BJ (cell line): ENCODE measurements at regions not wholly inside any gene's neighbourhood (a gene's known extent, or its start where the extent isn't known, plus 50 kb on each side); places are given as distances from the start of the nearest gene placed in this dataset.

Experiments used
- CTCF ChIA-PET: fragments of 350-600 bp; formaldehyde crosslinking; extraction: SDS; loops from one replicate; lab custom pipeline; 2021; ENCODE audit warnings: antibody characterized with exemption, inconsistent platforms; lab: Yijun Ruan, JAX
- POLR2A ChIA-PET: fragments of 300-600 bp; sonication (Branson Sonifier 250); formaldehyde crosslinking; extraction: SDS; loops from one replicate; lab custom pipeline; 2021; ENCODE audit warnings: antibody characterized with exemption; lab: Charles Lee
- DNase-seq: peaks from one replicate; pipeline ENCODE4 v3.0.0-alpha.2; 2011; ENCODE audit warnings: low read depth
- H3K27me3 ChIP-seq: 2 replicates; pipeline ENCODE4 v1.6.0; 2011; ENCODE audit warnings: low read length; ENCODE audit not compliant: control insufficient read depth, insufficient read depth
- H3K36me3 ChIP-seq: 2 replicates; pipeline ENCODE4 v1.5.1; 2011; ENCODE audit warnings: low read length; ENCODE audit not compliant: control insufficient read depth, insufficient read depth
- H3K4me3 ChIP-seq: 2 replicates; pipeline ENCODE4 v1.5.1; 2011; ENCODE audit warnings: low read depth, mild to moderate bottlenecking, control low read depth, low read length
- TF ChIP-seq, protein P1 (sequence below): IDR thresholded peaks from 2 replicates; pipeline ENCODE4 v1.5.1; 2011; ENCODE audit warnings: low read depth, mild to moderate bottlenecking, control low read depth, inconsistent platforms, low read length, moderate library complexity; ENCODE audit not compliant: insufficient read depth

DNA sequence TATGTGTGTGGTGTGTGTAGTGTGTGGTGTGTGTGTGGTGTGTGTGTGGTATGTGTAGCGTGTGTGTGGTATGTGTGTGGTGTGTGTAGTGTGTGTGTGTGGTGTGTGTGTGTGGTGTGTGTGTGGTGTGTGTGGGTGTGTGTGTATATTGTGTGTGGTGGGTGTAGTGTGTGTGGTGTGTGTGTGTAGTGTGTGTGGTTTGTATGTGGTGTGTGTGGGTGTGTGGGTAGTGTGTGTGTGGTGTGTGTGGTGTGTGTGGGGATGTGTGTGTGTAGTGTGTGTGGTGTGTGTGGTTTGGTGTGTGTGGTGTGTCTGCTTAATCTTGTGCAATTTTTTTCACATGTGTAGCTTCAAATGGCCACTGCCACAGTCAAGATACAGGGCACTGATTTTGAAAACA lies 94.5 kb downstream of the CPZ start:
- Histone ChIP-seq H3K36me3 (no peaks in the 10 kb centered on the region), H3K27me3 (no peaks in the 10 kb centered on the region), H3K4me3 (no peak overlapping the region)
- CTCF ChIA-PET: interaction anchor here (3.0 to 3.1 kb wide), 2 partner anchors 13 to 231 kb away, joined by 8 to 14 read pairs; no protein-coding TSS in a partner anchor
- DNase-seq: no peak
- TF ChIP-seq, protein P1, sequence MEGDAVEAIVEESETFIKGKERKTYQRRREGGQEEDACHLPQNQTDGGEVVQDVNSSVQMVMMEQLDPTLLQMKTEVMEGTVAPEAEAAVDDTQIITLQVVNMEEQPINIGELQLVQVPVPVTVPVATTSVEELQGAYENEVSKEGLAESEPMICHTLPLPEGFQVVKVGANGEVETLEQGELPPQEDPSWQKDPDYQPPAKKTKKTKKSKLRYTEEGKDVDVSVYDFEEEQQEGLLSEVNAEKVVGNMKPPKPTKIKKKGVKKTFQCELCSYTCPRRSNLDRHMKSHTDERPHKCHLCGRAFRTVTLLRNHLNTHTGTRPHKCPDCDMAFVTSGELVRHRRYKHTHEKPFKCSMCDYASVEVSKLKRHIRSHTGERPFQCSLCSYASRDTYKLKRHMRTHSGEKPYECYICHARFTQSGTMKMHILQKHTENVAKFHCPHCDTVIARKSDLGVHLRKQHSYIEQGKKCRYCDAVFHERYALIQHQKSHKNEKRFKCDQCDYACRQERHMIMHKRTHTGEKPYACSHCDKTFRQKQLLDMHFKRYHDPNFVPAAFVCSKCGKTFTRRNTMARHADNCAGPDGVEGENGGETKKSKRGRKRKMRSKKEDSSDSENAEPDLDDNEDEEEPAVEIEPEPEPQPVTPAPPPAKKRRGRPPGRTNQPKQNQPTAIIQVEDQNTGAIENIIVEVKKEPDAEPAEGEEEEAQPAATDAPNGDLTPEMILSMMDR: no peak
- POLR2A ChIA-PET: no interaction called here

DNA sequence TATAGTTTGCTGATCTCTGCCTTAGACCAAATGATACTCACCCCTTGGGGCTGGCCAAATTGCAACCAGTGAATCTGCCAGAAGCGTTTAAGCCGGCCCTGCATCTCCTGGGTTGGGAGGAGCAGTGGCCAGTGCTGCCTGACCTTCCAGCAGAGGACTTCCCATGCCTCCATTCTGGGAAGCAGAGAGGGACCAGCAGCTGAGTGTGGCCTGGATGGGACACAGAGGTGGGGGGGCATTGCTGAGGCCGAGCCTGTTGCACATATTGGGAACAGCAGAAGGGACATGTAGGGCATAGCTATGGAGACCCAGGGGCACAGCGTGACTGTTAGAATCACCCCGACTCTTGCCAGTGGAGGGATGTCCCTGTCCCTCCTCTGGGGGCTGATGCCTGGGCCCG lies 93.3 kb downstream of the CPZ start:
- TF ChIP-seq, protein P1: no peak
- no peak for DNase-seq
- Histone ChIP-seq H3K27me3 (0 out of 2 replicates have a peak, but pooled peaks cover 2% of the 10 kb centered on the region), H3K4me3 (no peak overlapping the region), H3K36me3 (no peaks in the 10 kb centered on the region)
- ChIA-PET CTCF (no interaction called here), POLR2A (no interaction called here)

DNA sequence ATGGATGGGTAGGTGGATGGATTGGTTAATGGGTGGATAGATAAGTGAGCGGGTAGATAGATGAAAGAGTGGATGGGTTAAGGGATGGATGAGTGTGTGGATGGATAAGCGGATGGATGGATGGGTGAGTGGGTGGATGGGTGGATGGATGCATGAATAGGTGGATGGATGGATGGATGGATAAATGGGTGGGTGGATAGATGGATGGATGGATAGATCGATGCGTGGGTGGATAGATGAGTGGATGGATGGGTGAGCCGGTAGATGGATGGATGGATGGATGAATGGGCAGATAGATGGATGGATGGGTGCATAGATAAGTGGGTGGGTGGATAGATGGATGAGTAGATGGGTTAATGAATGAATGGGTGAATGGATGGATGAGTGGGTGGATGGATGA lies 90.9 kb downstream of the CPZ start:
- ChIA-PET POLR2A (no interaction called here), CTCF (no interaction called here)
- Histone ChIP-seq H3K36me3 (no peaks in the 10 kb centered on the region), H3K27me3 (0 out of 2 replicates have a peak, but pooled peaks cover 2% of the 10 kb centered on the region), H3K4me3 (no peak overlapping the region)
- TF ChIP-seq, protein P1: no peak
- no peak for DNase-seq

DNA sequence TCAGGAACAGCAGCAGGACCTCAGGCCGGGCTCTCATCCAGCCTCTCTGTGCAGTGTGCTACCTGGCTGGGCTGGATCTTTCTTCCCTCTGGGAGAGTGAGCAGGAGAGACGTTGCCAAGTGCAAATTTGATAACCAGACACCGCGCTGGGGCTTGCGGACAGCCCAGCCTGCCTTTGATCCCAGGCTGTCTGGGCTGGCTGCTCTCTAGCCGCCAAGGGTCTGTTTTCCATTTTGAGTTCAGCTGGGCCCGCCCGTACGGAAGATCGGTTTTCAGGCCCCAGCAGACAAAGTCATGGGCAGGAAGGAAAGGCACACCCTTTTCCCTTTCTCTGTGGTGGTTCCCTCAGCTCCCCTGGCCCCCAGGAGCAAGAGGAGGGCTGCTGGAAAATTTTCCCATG lies 90.2 kb downstream of the CPZ start:
- Histone ChIP-seq H3K36me3 (no peaks in the 10 kb centered on the region), H3K4me3 (no peak overlapping the region), H3K27me3 (0 out of 2 replicates have a peak, but pooled peaks cover 2% of the 10 kb centered on the region)
- ChIA-PET POLR2A (no interaction called here), CTCF (no interaction called here)
- TF ChIP-seq, protein P1: no peak
- no peak for DNase-seq

DNA sequence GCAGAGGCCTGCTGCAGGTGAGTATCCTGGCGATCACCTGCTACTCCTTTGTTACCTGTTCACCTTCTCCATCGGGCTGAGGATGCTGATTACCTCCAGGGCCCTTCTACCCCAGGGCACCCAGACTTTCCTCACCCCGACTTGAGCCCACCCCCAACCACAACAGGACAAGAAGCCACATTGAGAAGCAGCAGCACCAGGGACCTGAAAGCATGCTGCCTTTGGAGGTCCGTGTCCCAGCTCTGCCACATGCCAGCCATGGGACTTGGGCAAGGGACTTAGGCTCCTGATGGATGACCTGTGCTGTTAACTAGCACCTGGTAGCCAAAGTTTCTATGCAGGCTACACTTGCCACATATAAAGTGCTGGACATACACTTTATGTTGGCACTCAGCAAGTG lies 89.7 kb downstream of the CPZ start:
- DNase-seq: no peak

More for the DNA sequence above, 89.7 kb downstream of the CPZ start:
- POLR2A ChIA-PET: no interaction called here
- TF ChIP-seq, protein P1: no peak
- CTCF ChIA-PET: no interaction called here
- H3K27me3 ChIP-seq: 0 out of 2 replicates have a peak, but pooled peaks cover 2% of the 10 kb centered on the region
- no peaks in the 10 kb centered on the region for H3K36me3 ChIP-seq
- no peak overlapping the region for H3K4me3 ChIP-seq
